UCSD-AML1 (cell line): ENCODE measurements at regions not wholly inside any gene's neighbourhood (a gene's known extent, or its start where the extent isn't known, plus 50 kb on each side); places are given as distances from the start of the nearest gene placed in this dataset.

Experiments used
- DNase-seq: peaks from one replicate; lab custom pipeline; 2025; ENCODE audit not compliant: unreplicated experiment; lab: John Stamatoyannopoulos, UW

- DNase-seq = no peak
These were observed 230.3 kb downstream of the INHBA start for GRCh38 chr7:41472427-41473125.

- no peak for DNase-seq
These were observed 232.8 kb downstream of the INHBA start for GRCh38 chr7:41470081-41470480.

GRCh38 chr7:41467596-41467995 is 235.3 kb downstream of the INHBA start:
- no peak for DNase-seq

GRCh38 chr7:41466760-41467384 is 236.0 kb downstream of the INHBA start:
- no peak for DNase-seq

GRCh38 chr7:41465571-41465970 is 237.3 kb downstream of the INHBA start:
- no peak for DNase-seq

- DNase-seq = no peak
These were observed 239.0 kb downstream of the INHBA start for GRCh38 chr7:41463770-41464470.

- no peak for DNase-seq
These were observed 243.1 kb downstream of the INHBA start for GRCh38 chr7:41459623-41460261.

- no peak for DNase-seq
These were observed 243.7 kb downstream of the INHBA start for GRCh38 chr7:41459183-41459582.

GRCh38 chr7:41457832-41458437 is 245.0 kb downstream of the INHBA start:
- DNase-seq = no peak

- no peak for DNase-seq
These were observed 251.1 kb downstream of the INHBA start for GRCh38 chr7:41451826-41452225.

GRCh38 chr7:41449694-41450093 is 253.2 kb downstream of the INHBA start:
- no peak for DNase-seq

- DNase-seq = no peak
These were observed 253.6 kb downstream of the INHBA start for GRCh38 chr7:41449286-41449685.

GRCh38 chr7:41448104-41448503 is 254.8 kb downstream of the INHBA start:
- DNase-seq = no peak

- no peak for DNase-seq
These were observed 255.3 kb downstream of the INHBA start for GRCh38 chr7:41447450-41448042.

GRCh38 chr7:41446606-41447449 is 256.1 kb downstream of the INHBA start:
- no peak for DNase-seq

GRCh38 chr7:41445946-41446345 is 256.9 kb downstream of the INHBA start:
- DNase-seq = no peak

GRCh38 chr7:41445432-41445831 is 257.5 kb downstream of the INHBA start:
- no peak for DNase-seq

GRCh38 chr7:41439515-41439879 is 263.4 kb downstream of the INHBA start:
- no peak for DNase-seq

GRCh38 chr7:41438705-41439514 is 264.0 kb downstream of the INHBA start:
- no peak for DNase-seq
